ENCODE measurements at regions not wholly inside any gene's neighbourhood (a gene's known extent, or its start where the extent isn't known, plus 50 kb on each side); places are given as distances from the start of the nearest gene placed in this dataset.
"Not testable (repeated sequence)": the region's sequence is repeated elsewhere in the genome, so short reads cannot be mapped to it uniquely, and the experiment has no call there.

- H3K27ac ChIP-seq (ENCODE audit: low read depth, low read length); H3K9me3 Mint-ChIP-seq; H3K36me3 ChIP-seq (ENCODE audit: insufficient read depth, low read length); H3K9me3 ChIP-seq (ENCODE audit: low read length); CTCF ChIA-PET; H3K4me3 Mint-ChIP-seq; H3K36me3 Mint-ChIP-seq; H3K27me3 ChIP-seq (ENCODE audit: insufficient read depth, low read length, poor library complexity, severe bottlenecking); H3K27ac Mint-ChIP-seq; H3K27me3 Mint-ChIP-seq; H3K4me1 ChIP-seq (ENCODE audit: insufficient read depth, low read length); POLR2A ChIA-PET; H3K4me3 ChIP-seq (ENCODE audit: low read length); DNase-seq: not testable (repeated sequence)
- H3K4me1 Mint-ChIP-seq = peaks cover 0 to 11% (median 4%) of the 10 kb centered on the region in 3 donors
Measured at GRCh38 chr7:29635067-29636008, 71.7 kb downstream of the PRR15 start.

DNA sequence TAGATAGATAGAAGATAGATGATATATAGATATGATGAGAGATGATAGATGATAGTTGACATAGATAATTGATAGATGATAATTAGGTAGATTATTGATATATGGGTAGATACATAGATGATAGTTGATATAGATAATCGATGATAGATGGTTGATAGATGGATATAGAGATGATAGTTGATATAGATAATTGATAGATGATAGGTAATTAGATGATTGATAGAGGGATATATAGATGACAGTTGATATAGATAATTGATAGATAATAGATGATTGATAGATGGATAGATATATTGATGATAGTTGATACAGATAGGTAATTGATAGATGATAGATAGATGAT is 72.3 kb downstream of the PRR15 start:
- Histone ChIP-seq H3K27ac (ENCODE audit: low read depth, low read length) (no peak overlapping the region), H3K36me3 (ENCODE audit: insufficient read depth, low read length) (no peaks in the 10 kb centered on the region), H3K4me1 (ENCODE audit: insufficient read depth, low read length) (no peaks in the 10 kb centered on the region), H3K9me3 (ENCODE audit: low read length) (no peaks in the 10 kb centered on the region), H3K4me3 (ENCODE audit: low read length) (no peak overlapping the region), H3K27me3 (ENCODE audit: insufficient read depth, low read length, poor library complexity, severe bottlenecking) (no peaks in the 10 kb centered on the region)
- Mint-ChIP-seq H3K4me1 (peaks cover 0 to 11% (median 4%) of the 10 kb centered on the region in 3 donors), H3K4me3 (no peak overlapping the region), H3K36me3 (no peaks in the 10 kb centered on the region), H3K27ac (no peak overlapping the region), H3K9me3 (no peaks in the 10 kb centered on the region), H3K27me3 (peaks cover 1 to 7% of the 10 kb centered on the region in 2 donors)
- ChIA-PET POLR2A (no interaction called here), CTCF (no interaction called here)
- no peak for DNase-seq

- ChIA-PET POLR2A (no interaction called here), CTCF (no interaction called here)
- Histone ChIP-seq H3K36me3 (ENCODE audit: insufficient read depth, low read length) (no peaks in the 10 kb centered on the region), H3K4me3 (ENCODE audit: low read length) (no peak overlapping the region), H3K9me3 (ENCODE audit: low read length) (no peaks in the 10 kb centered on the region), H3K4me1 (ENCODE audit: insufficient read depth, low read length) (no peaks in the 10 kb centered on the region), H3K27me3 (ENCODE audit: insufficient read depth, low read length, poor library complexity, severe bottlenecking) (no peaks in the 10 kb centered on the region), H3K27ac (ENCODE audit: low read depth, low read length) (no peak overlapping the region)
- peaks cover 0 to 11% (median 4%) of the 10 kb centered on the region in 3 donors for H3K4me1 Mint-ChIP-seq
- no peak overlapping the region for H3K27ac Mint-ChIP-seq
- no peaks in the 10 kb centered on the region for H3K9me3 Mint-ChIP-seq
- no peak overlapping the region for H3K4me3 Mint-ChIP-seq
- H3K36me3 Mint-ChIP-seq = no peaks in the 10 kb centered on the region
- no peak for DNase-seq
- peaks cover 1 to 7% of the 10 kb centered on the region in 2 donors for H3K27me3 Mint-ChIP-seq
Measured at GRCh38 chr7:29637374-29637773, 73.7 kb downstream of the PRR15 start.

DNA sequence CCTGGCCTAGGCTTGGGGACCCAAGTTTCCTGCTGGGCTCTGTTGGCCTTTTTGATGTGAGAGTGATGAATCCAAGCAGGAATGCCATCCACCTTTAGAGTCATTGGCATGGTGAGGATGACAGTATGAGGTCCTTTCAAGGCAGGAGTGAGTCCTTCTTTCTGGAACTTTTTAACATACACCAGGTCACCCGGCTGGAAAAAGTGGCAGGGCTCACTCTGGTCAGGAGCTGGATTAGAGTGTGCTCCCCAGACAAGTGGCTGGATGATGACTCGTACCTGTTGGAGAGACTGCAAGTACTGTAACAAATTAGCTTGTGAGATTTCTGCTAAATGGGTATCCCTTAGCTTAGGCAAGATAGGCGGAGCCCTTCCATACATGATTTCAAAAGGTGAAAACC is 75.2 kb downstream of the PRR15 start:
- Mint-ChIP-seq H3K4me1 (peaks cover 0 to 11% (median 4%) of the 10 kb centered on the region in 3 donors), H3K27ac (peak overlapping the region in 1 of 8 donors; percentile 15)
- CTCF ChIA-PET; H3K27me3 Mint-ChIP-seq; H3K4me3 Mint-ChIP-seq; H3K4me1 ChIP-seq (ENCODE audit: insufficient read depth, low read length); H3K27ac ChIP-seq (ENCODE audit: low read depth, low read length); DNase-seq; H3K36me3 Mint-ChIP-seq; H3K36me3 ChIP-seq (ENCODE audit: insufficient read depth, low read length); H3K27me3 ChIP-seq (ENCODE audit: insufficient read depth, low read length, poor library complexity, severe bottlenecking); H3K9me3 ChIP-seq (ENCODE audit: low read length); H3K4me3 ChIP-seq (ENCODE audit: low read length); H3K9me3 Mint-ChIP-seq; POLR2A ChIA-PET: not testable (repeated sequence)

- CTCF ChIA-PET = no interaction called here
- no peak for DNase-seq
- Mint-ChIP-seq H3K36me3 (no peaks in the 10 kb centered on the region), H3K4me3 (peak overlapping the region in 2 of 7 donors; percentile 25 to 33), H3K4me1 (peaks cover 0 to 11% (median 4%) of the 10 kb centered on the region in 3 donors), H3K9me3 (no peaks in the 10 kb centered on the region), H3K27ac (peak overlapping the region in 1 of 8 donors; percentile 92), H3K27me3 (peaks cover 4% of the 10 kb centered on the region in 2 donors)
- POLR2A ChIA-PET = no interaction called here
- H3K36me3 ChIP-seq (ENCODE audit: insufficient read depth, low read length) = no peaks in the 10 kb centered on the region
- H3K4me3 ChIP-seq (ENCODE audit: low read length) = no peak overlapping the region
- H3K27me3 ChIP-seq (ENCODE audit: insufficient read depth, low read length, poor library complexity, severe bottlenecking) = no peaks in the 10 kb centered on the region
- H3K4me1 ChIP-seq (ENCODE audit: insufficient read depth, low read length) = no peaks in the 10 kb centered on the region
- H3K9me3 ChIP-seq (ENCODE audit: low read length) = no peaks in the 10 kb centered on the region
- no peak overlapping the region for H3K27ac ChIP-seq (ENCODE audit: low read depth, low read length)
Measured at GRCh38 chr7:29639386-29639785, 75.8 kb downstream of the PRR15 start.

- no peaks in the 10 kb centered on the region for H3K4me1 ChIP-seq (ENCODE audit: insufficient read depth, low read length)
- H3K27ac ChIP-seq (ENCODE audit: low read depth, low read length) = no peak overlapping the region
- DNase-seq = no peak
- CTCF ChIA-PET = no interaction called here
- H3K36me3 Mint-ChIP-seq = no peaks in the 10 kb centered on the region
- H3K27me3 ChIP-seq (ENCODE audit: insufficient read depth, low read length, poor library complexity, severe bottlenecking) = no peaks in the 10 kb centered on the region
- H3K27me3 Mint-ChIP-seq = peaks cover 4% of the 10 kb centered on the region in 2 donors
- POLR2A ChIA-PET = no interaction called here
- H3K4me3 ChIP-seq (ENCODE audit: low read length) = no peak overlapping the region
- peaks cover 0 to 11% (median 4%) of the 10 kb centered on the region in 3 donors for H3K4me1 Mint-ChIP-seq
- H3K27ac Mint-ChIP-seq = peak overlapping the region in 1 of 8 donors; percentile 92
- no peaks in the 10 kb centered on the region for H3K9me3 Mint-ChIP-seq
- peak overlapping the region in 1 of 7 donors; percentile 33 for H3K4me3 Mint-ChIP-seq
- no peaks in the 10 kb centered on the region for H3K9me3 ChIP-seq (ENCODE audit: low read length)
- H3K36me3 ChIP-seq (ENCODE audit: insufficient read depth, low read length) = no peaks in the 10 kb centered on the region
Measured at GRCh38 chr7:29639886-29640595, 76.4 kb downstream of the PRR15 start.

GRCh38 chr7:29641651-29642050 is 78.0 kb downstream of the PRR15 start:
- Histone ChIP-seq H3K27ac (ENCODE audit: low read depth, low read length) (no peak overlapping the region), H3K4me3 (ENCODE audit: low read length) (no peak overlapping the region), H3K36me3 (ENCODE audit: insufficient read depth, low read length) (no peaks in the 10 kb centered on the region), H3K9me3 (ENCODE audit: low read length) (no peaks in the 10 kb centered on the region), H3K4me1 (ENCODE audit: insufficient read depth, low read length) (no peaks in the 10 kb centered on the region), H3K27me3 (ENCODE audit: insufficient read depth, low read length, poor library complexity, severe bottlenecking) (no peaks in the 10 kb centered on the region)
- DNase-seq = no peak
- ChIA-PET CTCF (no interaction called here), POLR2A (no interaction called here)
- peaks cover 4 to 5% of the 10 kb centered on the region in 2 donors for H3K27me3 Mint-ChIP-seq
- peaks cover 0 to 2% (median 0%) of the 10 kb centered on the region in 5 donors for H3K9me3 Mint-ChIP-seq
- peaks cover 0 to 11% (median 4%) of the 10 kb centered on the region in 3 donors for H3K4me1 Mint-ChIP-seq
- no peak overlapping the region for H3K27ac Mint-ChIP-seq
- H3K36me3 Mint-ChIP-seq = no peaks in the 10 kb centered on the region
- H3K4me3 Mint-ChIP-seq = no peak overlapping the region

DNA sequence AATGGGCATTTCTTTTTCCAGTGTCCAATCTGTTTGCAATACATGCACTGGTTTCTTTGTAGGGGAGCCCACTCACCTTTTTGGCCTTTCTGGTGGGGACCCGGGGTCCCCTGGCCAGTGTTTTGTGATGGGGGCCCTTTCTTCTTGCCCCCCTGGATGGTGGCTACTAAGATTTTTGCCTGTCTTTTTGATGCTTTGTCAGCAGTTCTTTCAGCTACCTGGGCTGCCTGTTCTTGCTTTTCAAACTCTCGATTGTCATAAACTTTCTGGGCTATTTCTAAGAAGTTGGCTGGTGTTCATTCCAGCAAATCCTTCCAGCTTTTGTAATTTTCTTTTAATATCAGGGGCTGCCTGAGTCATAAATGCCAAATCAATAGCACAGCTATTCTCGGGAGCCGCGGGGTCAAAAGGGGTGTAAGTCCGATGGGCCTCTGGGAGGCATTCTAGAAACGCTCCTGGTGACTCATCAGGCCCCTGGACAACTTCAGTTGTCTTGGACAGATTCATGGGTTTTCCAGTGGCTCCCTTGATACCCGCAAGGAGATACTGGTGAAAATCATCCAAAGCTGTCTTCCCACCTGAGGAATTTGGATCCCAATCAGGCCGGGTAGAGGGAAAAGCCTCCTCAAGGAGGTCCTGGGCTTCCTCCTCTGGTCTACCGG is 79.0 kb downstream of the PRR15 start:
- peaks cover 0 to 2% (median 0%) of the 10 kb centered on the region in 5 donors for H3K9me3 Mint-ChIP-seq
- Histone ChIP-seq H3K27me3 (ENCODE audit: insufficient read depth, low read length, poor library complexity, severe bottlenecking) (no peaks in the 10 kb centered on the region), H3K4me1 (ENCODE audit: insufficient read depth, low read length) (no peaks in the 10 kb centered on the region), H3K27ac (ENCODE audit: low read depth, low read length) (no peak overlapping the region), H3K9me3 (ENCODE audit: low read length) (no peaks in the 10 kb centered on the region), H3K36me3 (ENCODE audit: insufficient read depth, low read length) (no peaks in the 10 kb centered on the region), H3K4me3 (ENCODE audit: low read length) (no peak overlapping the region)
- DNase-seq = no peak
- peaks cover 0 to 11% (median 4%) of the 10 kb centered on the region in 3 donors for H3K4me1 Mint-ChIP-seq
- H3K27me3 Mint-ChIP-seq = peaks cover 4 to 7% of the 10 kb centered on the region in 2 donors
- ChIA-PET CTCF (no interaction called here), POLR2A (no interaction called here)
- no peaks in the 10 kb centered on the region for H3K36me3 Mint-ChIP-seq
- H3K27ac Mint-ChIP-seq = no peak overlapping the region
- no peak overlapping the region for H3K4me3 Mint-ChIP-seq

Data from CD8-positive, alpha-beta memory T cell (primary cell).